ENCODE measurements at regions not wholly inside any gene's neighbourhood (a gene's known extent, or its start where the extent isn't known, plus 50 kb on each side); places are given as distances from the start of the nearest gene placed in this dataset.

- DNase-seq: no peak
- H3K27me3 Mint-ChIP-seq (ENCODE audit: low read depth): peaks cover 1% of the 10 kb centered on the region; the same call in 1 of the 2 replicates
- Histone ChIP-seq H4K8ac (replicated peaks; ENCODE audit: insufficient read length, low read depth, low read length) (no peak overlapping the region), H3K27ac (ENCODE audit: insufficient read length, low read depth, low read length) (no peak overlapping the region), H3K23ac (ENCODE audit: insufficient read length, low read depth, low read length) (no peak overlapping the region), H2BK15ac (ENCODE audit: low read depth, low read length) (no peak overlapping the region), H3K4ac (ENCODE audit: low read depth, low read length) (no peak overlapping the region), H2BK20ac (ENCODE audit: low read depth, low read length, poor library complexity, severe bottlenecking) (no peak overlapping the region), H3K79me2 (ENCODE audit: insufficient read depth, low read length) (no peaks in the 10 kb centered on the region), H3K18ac (ENCODE audit: insufficient read length, low read depth, low read length) (no peak overlapping the region), H2BK12ac (ENCODE audit: insufficient read length, low read depth, low read length) (no peak overlapping the region), H2BK5ac (ENCODE audit: insufficient read length, low read length) (no peak overlapping the region), H4K91ac (ENCODE audit: insufficient read length, low read depth, low read length) (no peak overlapping the region), H3K9me3 (ENCODE audit: control insufficient read depth, low read depth, low read length) (no peaks in the 10 kb centered on the region), H2AFZ (ENCODE audit: low read length) (no peak overlapping the region), H3K4me2 (ENCODE audit: insufficient read depth, insufficient read length, low read length) (no peak overlapping the region), H4K5ac (ENCODE audit: insufficient read length, low read depth, low read length) (no peak overlapping the region), H2AK5ac (ENCODE audit: insufficient read length, low read length) (no peak overlapping the region), H4K20me1 (ENCODE audit: control insufficient read depth, insufficient read depth, insufficient read length) (no peaks in the 10 kb centered on the region), H3K4me1 (ENCODE audit: insufficient read depth, low read length) (no peaks in the 10 kb centered on the region), H3K27me3 (ENCODE audit: insufficient read depth, low read length) (no peaks in the 10 kb centered on the region), H3K14ac (ENCODE audit: insufficient read depth, low read length) (no peak overlapping the region), H3K56ac (ENCODE audit: insufficient read length, low read depth, low read length) (no peak overlapping the region), H3K79me1 (ENCODE audit: insufficient read depth, low read depth, low read length, poor library complexity, severe bottlenecking) (no peaks in the 10 kb centered on the region), H3T11ph (ENCODE audit: low read length) (no peak overlapping the region), H3K9ac (ENCODE audit: extremely low read depth, insufficient read length, low read length) (no peak overlapping the region), H2BK120ac (ENCODE audit: low read depth, low read length, poor library complexity, severe bottlenecking) (no peak overlapping the region), H3K23me2 (ENCODE audit: insufficient read length, low read depth, low read length, poor library complexity, severe bottlenecking) (no peaks in the 10 kb centered on the region)
- H3K27ac Mint-ChIP-seq: no peak overlapping the region
- no peak for TF ChIP-seq CTCF (conservative IDR thresholded peaks at IDR 0.05)
- no peaks in the 10 kb centered on the region for H3K36me3 Mint-ChIP-seq (ENCODE audit: insufficient read depth in 1 of 3, low read depth in 3 of 3)
- H3K9me3 Mint-ChIP-seq: no peaks in the 10 kb centered on the region
- WGBS (ENCODE audit: extremely low coverage, insufficient read length, low lambda C conversion rate): no CpG with 5 or more reads among the region's 2 CpGs
- no peak overlapping the region for H3K4me3 Mint-ChIP-seq
- peaks cover 4 to 17% of the 10 kb centered on the region in 2 experiments; a peak in 3 of 4 replicates for H3K4me1 Mint-ChIP-seq
Measured at GRCh38 chr2:219733746-219734145, 106.3 kb downstream of the SLC4A3 start.
